ENCODE measurements at regions not wholly inside any gene's neighbourhood (a gene's known extent, or its start where the extent isn't known, plus 50 kb on each side); places are given as distances from the start of the nearest gene placed in this dataset.

DNA sequence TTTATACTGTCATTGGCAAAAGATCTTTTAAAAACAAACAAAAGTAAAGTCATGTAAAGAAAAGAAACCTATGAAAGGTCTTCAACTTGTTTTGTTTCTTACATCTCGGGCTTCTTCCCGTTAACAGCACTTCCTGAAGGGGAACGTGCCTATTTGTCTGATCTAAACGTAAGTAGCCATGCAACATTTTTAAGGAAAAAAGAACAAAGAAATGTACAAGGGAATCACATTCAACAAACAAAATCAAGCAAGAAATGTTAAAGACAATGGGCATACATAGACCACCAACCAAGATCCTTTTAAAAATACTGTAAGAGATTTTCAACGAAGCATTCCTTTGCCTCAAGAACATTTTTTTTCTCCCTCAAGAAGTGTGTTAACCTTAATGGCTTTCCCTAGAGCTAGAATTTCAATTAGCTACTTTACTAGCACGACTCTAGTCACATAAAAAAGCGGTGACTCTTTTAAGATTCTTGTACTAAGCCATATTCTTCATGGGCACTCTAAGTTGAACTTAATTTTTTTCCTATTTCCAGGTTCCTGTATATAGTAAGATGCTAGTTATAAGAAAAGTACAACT lies 112.0 kb upstream of the TTC29 start:
- Histone ChIP-seq H3K27ac (peak overlapping the region in 2 of 4 donors; percentile 2 to 18), H3K9me3 (no peaks in the 10 kb centered on the region), H3K36me3 (no peaks in the 10 kb centered on the region), H3K4me1 (peaks cover 0 to 5% (median 0%) of the 10 kb centered on the region in 3 donors), H3K27me3 (no peaks in the 10 kb centered on the region), H3K4me3 (peak overlapping the region; percentile 11 to 57 (median 40))
- WGBS, 2 donors, result 24 to 29% methylated on average over 7 of the region's 7 CpGs
- TF ChIP-seq, protein P1, sequence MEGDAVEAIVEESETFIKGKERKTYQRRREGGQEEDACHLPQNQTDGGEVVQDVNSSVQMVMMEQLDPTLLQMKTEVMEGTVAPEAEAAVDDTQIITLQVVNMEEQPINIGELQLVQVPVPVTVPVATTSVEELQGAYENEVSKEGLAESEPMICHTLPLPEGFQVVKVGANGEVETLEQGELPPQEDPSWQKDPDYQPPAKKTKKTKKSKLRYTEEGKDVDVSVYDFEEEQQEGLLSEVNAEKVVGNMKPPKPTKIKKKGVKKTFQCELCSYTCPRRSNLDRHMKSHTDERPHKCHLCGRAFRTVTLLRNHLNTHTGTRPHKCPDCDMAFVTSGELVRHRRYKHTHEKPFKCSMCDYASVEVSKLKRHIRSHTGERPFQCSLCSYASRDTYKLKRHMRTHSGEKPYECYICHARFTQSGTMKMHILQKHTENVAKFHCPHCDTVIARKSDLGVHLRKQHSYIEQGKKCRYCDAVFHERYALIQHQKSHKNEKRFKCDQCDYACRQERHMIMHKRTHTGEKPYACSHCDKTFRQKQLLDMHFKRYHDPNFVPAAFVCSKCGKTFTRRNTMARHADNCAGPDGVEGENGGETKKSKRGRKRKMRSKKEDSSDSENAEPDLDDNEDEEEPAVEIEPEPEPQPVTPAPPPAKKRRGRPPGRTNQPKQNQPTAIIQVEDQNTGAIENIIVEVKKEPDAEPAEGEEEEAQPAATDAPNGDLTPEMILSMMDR (IDR thresholded peaks at IDR 0.05), result no peak
- no peak for TF ChIP-seq POLR2A (IDR thresholded peaks at IDR 0.05)
- DNase-seq, result no peak
- intact Hi-C loops (cut with DNase I), result no loop called here

DNA sequence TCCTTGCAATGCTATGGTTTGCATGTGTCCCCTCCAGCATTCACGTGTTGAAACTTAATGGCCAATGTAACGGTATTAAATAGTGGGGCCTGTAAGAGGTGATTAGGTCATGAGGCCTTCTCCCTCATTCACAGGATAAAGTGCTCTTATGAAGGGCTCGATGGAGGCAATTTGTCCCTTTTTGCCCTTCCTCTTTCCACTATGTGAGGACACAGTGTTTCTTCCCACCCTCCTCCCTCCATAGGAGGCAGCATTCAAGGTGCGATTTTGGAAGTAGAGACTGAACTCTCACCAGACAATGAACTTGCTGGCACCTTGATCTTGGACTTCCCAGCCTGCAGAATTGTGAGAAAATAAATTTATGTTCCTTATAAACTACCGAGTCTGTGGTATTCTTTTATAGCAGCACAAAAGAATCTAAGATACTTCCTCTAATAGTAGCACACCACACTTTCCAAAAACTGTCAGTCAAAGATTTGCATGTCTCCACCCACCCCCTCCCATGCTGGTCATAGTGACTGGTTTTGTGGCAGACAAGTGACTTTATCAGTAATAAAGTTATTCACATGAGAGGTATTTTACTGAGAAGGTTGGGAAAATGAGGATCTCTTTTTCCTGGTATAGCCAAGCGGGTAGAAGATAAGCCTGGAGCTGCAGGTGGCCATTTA lies 113.5 kb upstream of the TTC29 start:
- peaks cover 0 to 5% (median 0%) of the 10 kb centered on the region in 3 donors for H3K4me1 ChIP-seq
- no peaks in the 10 kb centered on the region for H3K36me3 ChIP-seq
- intact Hi-C loops (cut with DNase I), result no loop called here
- 86 to 88% methylated on average over 6 of the region's 6 CpGs for WGBS, 2 donors
- H3K4me3 ChIP-seq, result no peak overlapping the region
- H3K27ac ChIP-seq, result no peak overlapping the region
- no peaks in the 10 kb centered on the region for H3K27me3 ChIP-seq
- TF ChIP-seq, protein P1 (IDR thresholded peaks at IDR 0.05), result no peak
- no peak for TF ChIP-seq POLR2A (IDR thresholded peaks at IDR 0.05)
- DNase-seq, result no peak
- no peaks in the 10 kb centered on the region for H3K9me3 ChIP-seq

DNA sequence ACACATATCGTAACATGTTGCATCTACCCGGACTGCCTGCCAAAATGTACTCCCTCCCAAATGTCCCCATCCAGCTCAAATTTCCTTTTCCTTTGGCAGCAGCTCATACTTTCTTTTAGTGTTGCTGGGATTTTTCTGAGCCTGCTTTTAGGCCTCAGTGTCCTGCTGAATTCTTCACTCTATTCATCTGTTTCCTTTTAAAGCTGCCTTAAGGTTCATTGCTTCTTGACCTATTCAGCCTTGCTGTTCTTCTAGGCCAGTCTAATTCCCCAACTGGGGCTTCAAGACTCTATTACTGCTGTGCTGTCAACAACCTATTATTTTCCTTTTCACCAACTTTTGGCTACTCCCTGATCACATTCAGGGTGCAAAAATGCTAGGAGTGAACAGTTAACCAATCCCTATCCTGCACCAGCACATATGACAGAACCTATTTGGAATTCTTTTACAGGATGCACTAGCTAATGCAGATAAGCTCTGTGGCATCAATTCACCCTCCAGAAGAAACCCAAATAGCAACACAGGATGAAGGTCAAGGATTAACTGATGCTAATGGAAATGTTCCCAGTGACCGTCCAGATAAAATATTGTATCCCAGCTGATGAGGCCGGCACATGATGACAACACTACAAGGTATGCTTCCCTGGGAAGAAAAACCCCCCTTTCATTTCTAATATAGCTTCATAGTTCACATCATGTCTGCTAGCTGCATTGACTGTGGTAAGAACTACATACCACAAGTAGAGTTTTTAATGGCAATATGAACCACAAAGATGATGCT lies 114.7 kb upstream of the TTC29 start:
- intact Hi-C loops (cut with DNase I), result no loop called here
- H3K27ac ChIP-seq, result no peak overlapping the region
- no peaks in the 10 kb centered on the region for H3K36me3 ChIP-seq
- WGBS, 2 donors, result 76 to 80% methylated on average over 4 of the region's 4 CpGs
- DNase-seq, result no peak
- H3K4me3 ChIP-seq, result no peak overlapping the region
- H3K4me1 ChIP-seq, result peaks cover 0 to 5% (median 0%) of the 10 kb centered on the region in 3 donors
- no peaks in the 10 kb centered on the region for H3K27me3 ChIP-seq
- no peaks in the 10 kb centered on the region for H3K9me3 ChIP-seq
- TF ChIP-seq, protein P1 (IDR thresholded peaks at IDR 0.05), result no peak
- TF ChIP-seq POLR2A (IDR thresholded peaks at IDR 0.05), result no peak

DNA sequence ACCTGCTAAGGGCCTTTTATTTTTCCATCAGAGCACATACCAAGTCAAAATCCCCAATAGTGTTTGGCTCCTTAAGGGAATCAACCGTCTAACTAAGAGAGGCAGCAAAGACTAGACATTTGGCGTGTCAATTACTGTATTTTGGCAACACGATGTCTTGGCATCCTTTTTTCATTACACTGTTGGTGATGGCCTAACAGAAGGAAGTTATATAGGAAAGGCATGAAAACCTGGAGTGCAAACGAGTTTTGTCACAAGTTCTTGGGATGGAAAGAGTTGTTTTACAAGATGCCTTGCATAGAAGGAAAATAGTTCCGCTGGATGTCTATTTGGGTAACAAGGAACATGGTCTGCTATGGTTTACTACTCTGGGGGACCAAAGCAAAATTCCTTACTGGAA lies 119.2 kb upstream of the TTC29 start:
- no peak overlapping the region for H3K4me3 ChIP-seq
- H3K9me3 ChIP-seq, result no peaks in the 10 kb centered on the region
- intact Hi-C loops (cut with DNase I), result no loop called here
- no peaks in the 10 kb centered on the region for H3K27me3 ChIP-seq
- no peaks in the 10 kb centered on the region for H3K36me3 ChIP-seq
- WGBS, 2 donors, result 68 to 70% methylated on average over 5 of the region's 5 CpGs
- DNase-seq, result no peak
- TF ChIP-seq, protein P1 (IDR thresholded peaks at IDR 0.05), result no peak
- no peak for TF ChIP-seq POLR2A (IDR thresholded peaks at IDR 0.05)
- no peaks in the 10 kb centered on the region for H3K4me1 ChIP-seq
- no peak overlapping the region for H3K27ac ChIP-seq

DNA sequence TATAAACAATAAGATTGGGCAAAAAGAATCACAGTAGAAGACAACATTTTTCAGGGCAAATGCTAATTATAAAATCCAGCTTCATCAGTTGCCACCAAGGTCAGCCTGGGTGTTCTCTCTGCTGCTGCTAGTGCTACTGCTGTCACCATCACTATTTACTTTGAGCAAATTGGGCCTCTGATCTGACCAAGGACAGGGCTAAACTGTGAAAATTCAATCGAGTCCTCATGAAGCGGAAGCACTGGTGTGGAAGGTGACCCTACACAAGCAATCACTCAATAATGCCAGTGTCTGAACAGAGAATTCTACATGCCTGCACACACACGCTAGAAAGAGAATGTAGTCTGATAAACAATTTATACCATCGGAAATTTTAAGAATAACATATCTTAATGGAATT lies 122.9 kb upstream of the TTC29 start:
- no peak for TF ChIP-seq POLR2A (IDR thresholded peaks at IDR 0.05)
- TF ChIP-seq, protein P1 (IDR thresholded peaks at IDR 0.05), result no peak
- Histone ChIP-seq H3K36me3 (no peaks in the 10 kb centered on the region), H3K27me3 (peaks cover 0 to 7% (median 0%) of the 10 kb centered on the region in 4 donors), H3K4me3 (no peak overlapping the region), H3K9me3 (peaks cover 0 to 4% (median 0%) of the 10 kb centered on the region in 3 donors), H3K27ac (no peak overlapping the region), H3K4me1 (no peaks in the 10 kb centered on the region)
- intact Hi-C loops (cut with DNase I), result no loop called here
- WGBS, 2 donors, result 70 to 73% methylated on average over 4 of the region's 4 CpGs
- DNase-seq, result no peak
